Upper lobe of right lung (tissue), 1 donor: ENCODE measurements at regions not wholly inside any gene's neighbourhood (a gene's known extent, or its start where the extent isn't known, plus 50 kb on each side); places are given as distances from the start of the nearest gene placed in this dataset.

Source experiments
- ATAC-seq: fragments of 200-7000 bp; cut with Tn5 transposase; one replicate; pipeline ENCODE4 v1.9.1; 2020; ENCODE audit warnings: mild to moderate bottlenecking, moderate library complexity
- DNase-seq: peaks from one replicate; pipeline ENCODE4 v3.0.0-alpha.2; 2020
- H3K27ac ChIP-seq: fragments of 200-600 bp; one replicate; pipeline ENCODE4 v1.8.0; 2022
- H3K27me3 ChIP-seq: fragments of 200-600 bp; one replicate; pipeline ENCODE4 v1.8.0; 2022; ENCODE audit warnings: mild to moderate bottlenecking
- H3K36me3 ChIP-seq: fragments of 200-600 bp; one replicate; pipeline ENCODE4 v1.8.0; 2022
- H3K4me1 ChIP-seq: fragments of 200-600 bp; one replicate; pipeline ENCODE4 v1.8.0; 2022
- H3K4me3 ChIP-seq: fragments of 200-600 bp; one replicate; pipeline ENCODE4 v1.8.0; 2022; ENCODE audit warnings: mild to moderate bottlenecking
- H3K9me3 ChIP-seq: fragments of 200-600 bp; one replicate; pipeline ENCODE4 v1.8.0; 2022
- intact Hi-C: fragments of 100-400 bp; cut with DNase I; formaldehyde crosslinking; loops from one replicate; pipeline ENCODE4 v1.11.0; 2022
- TF ChIP-seq, protein P1 (sequence below): fragments of 200-600 bp; IDR thresholded peaks from one replicate; pipeline ENCODE4 v1.8.0; 2022; ENCODE audit warnings: antibody characterized with exemption
- donor health status: DM: no; HTN: yes; CAD: no; lungs with severe emphysema.

DNA sequence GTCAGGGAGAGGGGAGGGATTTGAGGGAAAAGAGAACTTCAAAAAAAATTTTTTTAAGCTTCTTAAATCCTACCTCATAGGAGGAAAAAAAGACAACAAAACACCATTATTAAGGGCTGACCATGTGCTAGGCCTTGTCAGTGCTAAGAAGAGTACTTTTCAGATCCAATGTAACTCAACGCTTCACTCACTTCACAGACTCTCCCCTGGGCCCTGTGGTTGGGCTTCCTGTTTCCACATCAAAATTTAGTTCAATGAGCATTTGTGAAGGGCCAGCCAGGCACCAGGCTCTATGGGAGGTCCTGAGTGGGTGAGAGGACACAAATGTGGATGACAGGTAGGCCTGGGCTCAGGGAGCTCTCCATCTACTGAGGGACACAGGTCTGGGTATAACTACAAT, 249.8 kb downstream of the PTEN start:
- Histone ChIP-seq H3K27ac (no peak overlapping the region), H3K9me3 (no peaks in the 10 kb centered on the region), H3K27me3 (no peaks in the 10 kb centered on the region), H3K4me3 (no peak overlapping the region), H3K4me1 (peaks cover 3% of the 10 kb centered on the region), H3K36me3 (no peaks in the 10 kb centered on the region)
- ATAC-seq (no peak), DNase-seq (no peak)
- intact Hi-C loops = no loop called here
- TF ChIP-seq, protein P1, sequence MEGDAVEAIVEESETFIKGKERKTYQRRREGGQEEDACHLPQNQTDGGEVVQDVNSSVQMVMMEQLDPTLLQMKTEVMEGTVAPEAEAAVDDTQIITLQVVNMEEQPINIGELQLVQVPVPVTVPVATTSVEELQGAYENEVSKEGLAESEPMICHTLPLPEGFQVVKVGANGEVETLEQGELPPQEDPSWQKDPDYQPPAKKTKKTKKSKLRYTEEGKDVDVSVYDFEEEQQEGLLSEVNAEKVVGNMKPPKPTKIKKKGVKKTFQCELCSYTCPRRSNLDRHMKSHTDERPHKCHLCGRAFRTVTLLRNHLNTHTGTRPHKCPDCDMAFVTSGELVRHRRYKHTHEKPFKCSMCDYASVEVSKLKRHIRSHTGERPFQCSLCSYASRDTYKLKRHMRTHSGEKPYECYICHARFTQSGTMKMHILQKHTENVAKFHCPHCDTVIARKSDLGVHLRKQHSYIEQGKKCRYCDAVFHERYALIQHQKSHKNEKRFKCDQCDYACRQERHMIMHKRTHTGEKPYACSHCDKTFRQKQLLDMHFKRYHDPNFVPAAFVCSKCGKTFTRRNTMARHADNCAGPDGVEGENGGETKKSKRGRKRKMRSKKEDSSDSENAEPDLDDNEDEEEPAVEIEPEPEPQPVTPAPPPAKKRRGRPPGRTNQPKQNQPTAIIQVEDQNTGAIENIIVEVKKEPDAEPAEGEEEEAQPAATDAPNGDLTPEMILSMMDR = no peak

DNA sequence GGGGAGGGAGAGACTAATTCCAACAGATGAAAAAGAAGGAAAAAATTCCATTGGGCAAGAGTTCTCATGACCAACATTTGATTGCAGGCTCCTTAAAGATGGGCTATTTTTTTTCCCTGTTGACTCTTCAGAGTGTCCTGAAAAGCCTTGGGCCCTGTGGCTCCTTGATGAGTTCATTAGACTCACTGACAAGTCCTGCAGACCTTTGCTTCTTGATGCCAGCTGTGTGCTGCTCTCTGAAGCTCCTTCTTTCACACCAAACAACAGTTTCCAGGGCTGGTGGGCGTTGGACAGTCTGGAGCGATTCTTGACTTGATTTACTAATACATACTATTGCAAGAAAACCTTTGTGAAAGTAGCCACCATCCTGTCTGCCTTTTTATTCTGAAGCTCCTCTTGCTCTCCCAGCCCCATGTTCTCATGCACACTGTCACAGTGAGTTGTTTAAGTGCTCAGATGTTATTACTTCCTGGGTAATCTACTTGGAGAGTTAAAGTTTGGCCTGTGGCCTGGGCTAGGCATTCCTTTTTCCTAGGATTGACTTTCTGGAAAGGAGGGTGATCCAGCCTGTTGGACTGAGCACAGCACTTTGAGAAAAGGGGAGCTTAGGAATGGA, 250.3 kb downstream of the PTEN start:
- Histone ChIP-seq H3K4me3 (no peak overlapping the region), H3K4me1 (peaks cover 4% of the 10 kb centered on the region), H3K27me3 (no peaks in the 10 kb centered on the region), H3K27ac (no peak overlapping the region), H3K9me3 (no peaks in the 10 kb centered on the region), H3K36me3 (no peaks in the 10 kb centered on the region)
- DNase-seq (no peak), ATAC-seq (no peak)
- TF ChIP-seq, protein P1 = no peak
- intact Hi-C loops = no loop called here

DNA sequence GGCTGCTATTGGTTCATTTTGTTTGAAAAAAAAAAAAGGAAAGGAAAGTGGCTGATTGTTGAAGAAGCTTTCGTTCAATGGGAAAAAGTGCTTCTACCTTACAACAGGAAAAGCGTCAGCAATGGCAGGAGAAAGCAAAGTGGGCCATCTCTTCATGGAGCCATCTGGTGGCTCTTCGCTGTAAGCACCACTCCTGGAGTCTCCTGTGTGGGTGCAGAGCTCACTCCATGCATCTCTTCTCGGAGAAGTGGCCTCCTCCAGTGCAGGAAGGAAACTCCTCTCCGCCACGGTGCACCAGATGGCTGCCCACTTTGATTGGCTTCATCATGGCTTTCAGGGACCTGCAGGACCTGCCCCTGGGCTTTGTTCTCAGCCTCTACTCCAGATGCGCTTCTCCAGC, 250.9 kb downstream of the PTEN start:
- Histone ChIP-seq H3K9me3 (no peaks in the 10 kb centered on the region), H3K36me3 (no peaks in the 10 kb centered on the region), H3K27me3 (no peaks in the 10 kb centered on the region), H3K27ac (no peak overlapping the region), H3K4me1 (peaks cover 9% of the 10 kb centered on the region), H3K4me3 (no peak overlapping the region)
- intact Hi-C loops = no loop called here
- TF ChIP-seq, protein P1 = peak; percentile 66
- DNase-seq = no peak
- peak; percentile 91 for ATAC-seq

DNA sequence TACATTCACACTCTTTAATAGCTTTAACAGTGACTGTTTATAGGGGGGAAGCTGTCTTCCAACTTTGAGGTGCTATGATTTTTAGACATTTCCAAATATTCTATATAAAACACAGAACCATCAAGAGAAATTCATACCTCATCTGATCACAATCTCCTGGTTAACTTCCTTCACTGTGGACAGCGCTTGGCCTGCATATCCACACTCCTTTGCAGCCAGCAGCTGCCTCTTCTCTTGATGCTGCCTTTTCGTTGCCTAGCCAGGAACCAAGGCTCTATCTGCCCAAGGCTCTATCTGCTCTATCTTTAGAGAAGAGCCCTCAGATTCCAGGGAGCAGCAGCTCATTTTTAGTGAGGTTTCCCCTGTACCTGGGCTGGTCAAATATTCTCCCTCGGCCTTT, 252.0 kb downstream of the PTEN start:
- no peak for DNase-seq
- TF ChIP-seq, protein P1 = no peak
- no peak overlapping the region for H3K4me3 ChIP-seq
- no peaks in the 10 kb centered on the region for H3K36me3 ChIP-seq
- no peak overlapping the region for H3K27ac ChIP-seq
- no peaks in the 10 kb centered on the region for H3K9me3 ChIP-seq
- H3K27me3 ChIP-seq = no peaks in the 10 kb centered on the region
- H3K4me1 ChIP-seq = peaks cover 9% of the 10 kb centered on the region
- intact Hi-C loops = no loop called here
- no peak for ATAC-seq

DNA sequence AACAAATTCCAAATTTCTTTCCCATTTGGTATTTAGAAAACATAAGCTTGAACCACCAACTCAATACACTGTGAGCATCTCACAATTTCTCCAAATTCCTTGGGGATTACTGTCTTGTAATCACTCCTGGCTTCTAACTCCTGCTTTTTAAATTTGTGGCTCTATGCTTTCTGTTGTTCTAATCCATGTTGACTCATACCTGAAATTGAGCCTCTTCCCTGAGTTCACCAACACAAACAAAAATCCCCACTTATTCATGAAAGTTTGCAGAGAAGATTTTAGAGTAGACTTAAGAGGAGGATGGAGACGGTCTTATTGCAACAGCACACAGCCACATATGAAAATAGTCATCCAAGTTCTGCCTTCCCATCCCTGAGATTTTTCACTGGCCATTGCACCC, 252.5 kb downstream of the PTEN start:
- H3K4me1 ChIP-seq = peaks cover 9% of the 10 kb centered on the region
- DNase-seq = no peak
- TF ChIP-seq, protein P1 = no peak
- no peaks in the 10 kb centered on the region for H3K9me3 ChIP-seq
- H3K4me3 ChIP-seq = no peak overlapping the region
- H3K27ac ChIP-seq = no peak overlapping the region
- H3K27me3 ChIP-seq = no peaks in the 10 kb centered on the region
- H3K36me3 ChIP-seq = no peaks in the 10 kb centered on the region
- intact Hi-C loops = no loop called here
- no peak for ATAC-seq

DNA sequence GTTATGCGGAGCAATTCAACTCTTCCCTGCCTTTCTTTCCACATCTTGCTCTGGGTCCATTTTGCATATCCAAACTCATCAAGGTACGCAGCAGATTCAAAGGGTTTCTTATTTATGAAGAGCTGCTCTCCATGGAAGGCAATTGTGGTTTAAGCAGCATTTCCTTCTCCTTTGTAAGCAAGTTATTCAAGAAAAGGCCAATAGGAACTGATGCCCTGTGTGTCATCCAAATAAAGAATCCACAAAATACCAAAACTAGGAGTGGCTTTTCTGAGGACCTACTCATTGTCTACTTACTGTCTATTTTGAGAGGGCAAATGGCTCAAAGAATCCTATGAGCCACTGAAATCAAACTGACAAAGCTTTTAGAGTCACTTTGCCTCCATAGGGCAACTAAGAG, 253.1 kb downstream of the PTEN start:
- DNase-seq (no peak), ATAC-seq (no peak)
- no peaks in the 10 kb centered on the region for H3K9me3 ChIP-seq
- H3K36me3 ChIP-seq = no peaks in the 10 kb centered on the region
- H3K4me3 ChIP-seq = no peak overlapping the region
- intact Hi-C loops = no loop called here
- peaks cover 9% of the 10 kb centered on the region for H3K4me1 ChIP-seq
- H3K27me3 ChIP-seq = no peaks in the 10 kb centered on the region
- no peak overlapping the region for H3K27ac ChIP-seq
- TF ChIP-seq, protein P1 = no peak
